ENCODE measurements at regions not wholly inside any gene's neighbourhood (a gene's known extent, or its start where the extent isn't known, plus 50 kb on each side); places are given as distances from the start of the nearest gene placed in this dataset.

- Mint-ChIP-seq H3K27ac (no peak overlapping the region), H3K36me3 (no peaks in the 10 kb centered on the region), H3K27me3 (no peaks in the 10 kb centered on the region), H3K4me3 (no peak overlapping the region), H3K4me1 (ENCODE audit: unreplicated experiment) (no peaks in the 10 kb centered on the region), H3K9me3 (no peaks in the 10 kb centered on the region)
- TF ChIP-seq CTCF (conservative IDR thresholded peaks at IDR 0.05) = no peak
- no peak for DNase-seq (ENCODE audit: extremely low spot score, unreplicated experiment)
Measured at GRCh38 chr9:24488896-24489295, 56.8 kb downstream of the IZUMO3 start.

GRCh38 chr9:24487946-24488345, 57.8 kb downstream of the IZUMO3 start:
- Mint-ChIP-seq H3K9me3 (no peaks in the 10 kb centered on the region), H3K36me3 (no peaks in the 10 kb centered on the region), H3K27me3 (no peaks in the 10 kb centered on the region), H3K4me3 (no peak overlapping the region), H3K27ac (no peak overlapping the region), H3K4me1 (ENCODE audit: unreplicated experiment) (no peaks in the 10 kb centered on the region)
- no peak for TF ChIP-seq CTCF (conservative IDR thresholded peaks at IDR 0.05)
- DNase-seq (ENCODE audit: extremely low spot score, unreplicated experiment) = no peak

- Mint-ChIP-seq H3K9me3 (no peaks in the 10 kb centered on the region), H3K27ac (no peak overlapping the region), H3K4me3 (no peak overlapping the region), H3K27me3 (no peaks in the 10 kb centered on the region), H3K36me3 (no peaks in the 10 kb centered on the region), H3K4me1 (ENCODE audit: unreplicated experiment) (no peaks in the 10 kb centered on the region)
- no peak for TF ChIP-seq CTCF (conservative IDR thresholded peaks at IDR 0.05)
- no peak for DNase-seq (ENCODE audit: extremely low spot score, unreplicated experiment)
Measured at GRCh38 chr9:24487250-24487861, 58.3 kb downstream of the IZUMO3 start.

DNA sequence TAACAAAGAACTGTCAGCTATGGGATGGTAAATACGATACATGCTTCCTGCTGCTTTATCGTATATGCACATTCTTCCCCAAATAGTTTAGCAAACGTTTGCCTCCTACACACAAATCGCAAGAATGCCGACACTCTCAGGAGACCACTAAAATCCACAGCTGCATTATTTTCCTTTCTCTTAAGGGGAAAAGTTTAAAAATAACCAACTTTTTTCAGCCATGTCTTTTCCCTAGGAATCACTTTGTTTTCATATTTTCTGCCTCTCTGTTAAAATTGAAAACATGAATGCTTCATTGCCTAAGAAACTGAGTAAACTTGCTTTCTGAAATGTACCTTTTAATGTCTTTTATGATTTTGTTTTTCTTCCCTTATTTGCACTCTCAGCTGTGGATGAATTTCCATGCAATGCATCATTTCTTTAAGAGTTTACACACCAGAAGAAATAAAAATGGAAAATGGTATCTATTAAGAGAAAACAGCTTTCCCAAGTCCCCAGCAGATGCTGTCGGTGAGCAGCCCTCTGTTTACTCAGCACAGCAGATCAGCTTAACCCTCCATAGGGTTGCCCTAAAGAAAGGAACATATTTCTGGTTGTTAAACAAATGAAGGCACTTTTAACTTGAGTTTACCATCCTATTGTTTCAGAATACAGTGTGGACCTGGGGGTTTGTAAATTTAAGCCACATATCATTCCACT, 66.2 kb downstream of the IZUMO3 start:
- H3K27ac Mint-ChIP-seq = no peak overlapping the region
- H3K9me3 Mint-ChIP-seq = no peaks in the 10 kb centered on the region
- no peaks in the 10 kb centered on the region for H3K36me3 Mint-ChIP-seq
- no peak for TF ChIP-seq CTCF (conservative IDR thresholded peaks at IDR 0.05)
- no peak for DNase-seq (ENCODE audit: extremely low spot score, unreplicated experiment)
- no peak overlapping the region for H3K4me3 Mint-ChIP-seq
- no peaks in the 10 kb centered on the region for H3K4me1 Mint-ChIP-seq (ENCODE audit: unreplicated experiment)
- no peaks in the 10 kb centered on the region for H3K27me3 Mint-ChIP-seq

DNA sequence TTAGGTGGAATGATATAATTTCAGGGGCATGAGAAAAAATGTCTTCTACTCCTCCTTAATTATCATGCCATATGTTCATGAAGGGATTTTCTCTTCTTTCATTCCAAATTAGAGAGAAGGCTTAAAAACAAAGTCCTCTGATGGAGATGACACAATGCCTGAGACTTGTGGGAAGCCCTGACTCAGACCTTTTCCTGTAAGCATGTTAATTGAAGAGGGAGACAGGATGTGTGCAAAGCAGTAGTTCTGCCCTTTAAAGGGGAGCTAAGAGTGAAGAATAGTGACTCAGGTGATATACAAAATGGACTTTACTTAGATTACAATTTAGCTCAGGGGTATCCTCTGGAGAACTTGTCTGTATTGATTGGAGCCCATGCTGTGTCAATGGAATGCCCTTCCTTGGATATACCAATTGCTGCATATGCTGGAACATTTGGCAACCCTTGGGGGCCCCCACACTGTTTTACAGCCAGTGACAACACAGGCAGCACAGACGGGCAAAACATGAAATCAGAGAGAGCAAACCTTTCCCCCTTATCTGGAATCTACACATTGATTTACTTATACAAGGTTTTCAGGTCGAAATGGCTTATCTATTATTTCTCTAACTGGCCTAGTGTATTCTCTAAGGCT, 81.3 kb downstream of the IZUMO3 start:
- TF ChIP-seq CTCF (conservative IDR thresholded peaks at IDR 0.05) = no peak
- Mint-ChIP-seq H3K9me3 (no peaks in the 10 kb centered on the region), H3K27ac (no peak overlapping the region), H3K27me3 (no peaks in the 10 kb centered on the region), H3K36me3 (no peaks in the 10 kb centered on the region), H3K4me1 (ENCODE audit: unreplicated experiment) (no peaks in the 10 kb centered on the region), H3K4me3 (no peak overlapping the region)
- no peak for DNase-seq (ENCODE audit: extremely low spot score, unreplicated experiment)

Measured in type B pancreatic cell (in vitro differentiated cells).